GM21576 (cell line): ENCODE measurements at regions not wholly inside any gene's neighbourhood (a gene's known extent, or its start where the extent isn't known, plus 50 kb on each side); places are given as distances from the start of the nearest gene placed in this dataset.
"Not testable (repeated sequence)": the region's sequence is repeated elsewhere in the genome, so short reads cannot be mapped to it uniquely, and the experiment has no call there.

ENCODE experiments used
- ATAC-seq: cut with Tn5 transposase; IDR thresholded peaks from one replicate; pipeline ENCODE4 v1.9.1; 2021; ENCODE audit warnings: mild to moderate bottlenecking, moderate library complexity; ENCODE audit not compliant: unreplicated experiment

- no peak for ATAC-seq
Measured at GRCh38 chr13:105907319-105908019, 628.0 kb downstream of the EFNB2 start.

- no peak for ATAC-seq
Measured at GRCh38 chr13:105906746-105907145, 628.7 kb downstream of the EFNB2 start.

DNA sequence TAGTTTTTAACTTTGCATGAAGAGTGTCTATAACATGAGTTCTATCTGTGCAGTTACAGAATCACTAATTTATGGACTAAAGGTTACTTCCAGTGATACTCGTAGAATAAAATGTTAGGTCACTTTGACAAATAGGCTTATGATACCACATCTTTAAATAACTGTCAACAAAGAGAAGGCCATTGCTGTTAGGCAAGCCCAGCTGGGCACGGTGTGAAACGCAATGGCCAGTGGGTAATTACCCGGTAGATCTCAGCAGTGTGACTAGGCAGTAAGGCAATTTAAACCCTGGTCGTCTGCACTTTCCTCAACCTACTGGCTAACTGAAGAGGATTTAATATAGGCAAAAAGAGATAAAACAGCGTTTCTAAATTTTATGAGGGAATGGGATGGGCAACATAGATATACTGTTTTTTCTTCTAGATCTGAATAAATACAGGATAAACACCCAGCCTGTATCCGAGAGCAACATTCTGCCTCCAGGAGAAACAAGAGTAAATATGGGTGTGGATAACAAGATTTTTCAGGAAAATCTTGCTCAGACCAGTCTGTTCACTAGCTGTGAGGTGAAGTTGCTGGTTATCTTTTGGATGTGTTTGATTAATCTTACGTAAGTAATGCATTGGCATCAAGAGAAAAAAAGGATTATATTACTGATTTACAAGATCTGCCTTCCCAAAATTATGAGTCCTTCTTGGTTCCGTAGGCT lies 631.3 kb downstream of the EFNB2 start:
- ATAC-seq, result no peak

DNA sequence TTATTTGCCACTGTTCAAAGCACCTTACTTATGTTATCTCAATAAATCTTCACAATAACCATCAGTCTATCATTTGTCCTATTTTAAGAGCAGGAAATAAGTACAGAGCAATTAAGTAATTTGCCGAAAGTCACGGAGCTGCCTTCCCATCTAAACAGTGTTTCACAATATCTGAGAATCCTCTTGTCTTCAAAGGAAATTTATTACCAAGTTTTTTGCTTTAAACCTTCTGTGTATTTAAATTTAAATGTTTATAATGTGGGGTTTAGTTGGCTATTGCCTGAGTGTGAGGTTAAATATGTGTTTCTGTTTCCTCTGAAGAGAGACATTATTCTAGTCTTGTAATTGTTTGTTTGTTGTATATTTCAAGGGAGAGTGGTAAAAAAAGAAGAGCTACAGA lies 633.1 kb downstream of the EFNB2 start:
- no peak for ATAC-seq

DNA sequence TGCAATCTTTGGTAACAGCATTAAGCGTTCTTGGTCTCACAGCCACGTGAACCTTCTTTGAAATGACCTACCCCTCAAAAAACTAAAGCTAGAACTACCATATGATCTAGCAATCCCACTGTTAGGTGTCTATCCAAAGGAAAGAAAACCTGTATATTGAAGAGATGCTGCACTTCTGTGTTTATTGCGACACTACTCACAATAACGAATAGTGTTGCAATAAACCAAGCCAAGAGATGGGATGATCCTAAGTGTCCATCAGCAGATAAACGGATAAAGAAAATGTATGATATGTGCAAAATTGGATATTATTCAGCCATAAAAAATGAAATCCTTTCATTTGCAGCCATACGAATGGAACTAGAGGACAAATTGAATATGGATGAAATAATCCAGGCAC lies 637.9 kb downstream of the EFNB2 start:
- no peak for ATAC-seq

GRCh38 chr13:105894697-105895096 lies 640.8 kb downstream of the EFNB2 start:
- ATAC-seq, result no peak

- no peak for ATAC-seq
Measured at GRCh38 chr13:105890509-105890908, 645.0 kb downstream of the EFNB2 start.

GRCh38 chr13:105878119-105878700 lies 657.3 kb downstream of the EFNB2 start:
- no peak for ATAC-seq

DNA sequence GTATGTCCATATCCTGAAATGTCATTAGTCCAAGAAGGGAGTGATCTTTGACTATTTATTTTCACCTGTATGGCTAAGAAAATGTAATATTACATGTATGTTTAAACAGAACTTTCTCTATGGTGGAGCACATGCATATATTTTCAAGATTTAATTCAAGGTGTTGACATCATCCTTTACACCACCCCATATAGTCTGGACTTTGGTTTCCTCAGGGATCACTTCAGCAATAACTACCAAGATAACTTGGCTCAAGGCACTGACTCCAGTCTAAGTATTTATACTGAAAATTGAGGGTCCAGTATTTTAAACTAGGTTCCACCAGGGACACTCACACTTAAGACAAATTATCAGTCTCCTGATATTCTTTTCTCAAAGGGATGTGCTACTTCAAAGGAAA lies 660.6 kb downstream of the EFNB2 start:
- ATAC-seq, result no peak

GRCh38 chr13:105871768-105872167 lies 663.7 kb downstream of the EFNB2 start:
- ATAC-seq, result no peak

GRCh38 chr13:105871326-105871725 lies 664.1 kb downstream of the EFNB2 start:
- ATAC-seq, result no peak

DNA sequence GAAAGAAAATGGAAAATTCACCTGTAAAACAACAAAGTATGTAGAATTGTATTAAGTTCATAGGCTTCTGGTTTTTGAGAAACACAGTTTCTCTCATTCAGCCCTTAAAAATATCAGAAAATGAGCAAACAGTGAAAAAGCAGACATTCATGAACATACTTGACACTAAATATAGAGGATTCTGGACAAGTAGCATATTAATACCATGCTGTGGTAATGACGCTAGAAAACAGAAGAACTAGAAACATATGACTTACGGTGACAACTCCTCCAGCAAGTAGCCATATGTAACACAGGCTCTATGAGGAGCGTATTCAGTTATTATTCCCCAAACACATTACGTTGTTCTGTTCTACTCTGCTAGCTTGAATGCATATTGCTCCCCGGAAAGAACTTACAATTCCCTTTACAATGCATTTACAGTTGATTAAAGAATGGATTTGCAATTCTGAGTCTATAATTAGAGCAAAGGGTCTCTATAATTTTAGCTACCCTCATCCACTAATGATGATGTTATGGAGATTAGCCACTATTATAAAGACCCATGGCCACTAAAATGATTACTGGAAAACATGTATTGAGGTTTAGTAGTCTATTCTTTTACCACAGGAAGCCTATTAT lies 672.1 kb downstream of the EFNB2 start:
- no peak for ATAC-seq

DNA sequence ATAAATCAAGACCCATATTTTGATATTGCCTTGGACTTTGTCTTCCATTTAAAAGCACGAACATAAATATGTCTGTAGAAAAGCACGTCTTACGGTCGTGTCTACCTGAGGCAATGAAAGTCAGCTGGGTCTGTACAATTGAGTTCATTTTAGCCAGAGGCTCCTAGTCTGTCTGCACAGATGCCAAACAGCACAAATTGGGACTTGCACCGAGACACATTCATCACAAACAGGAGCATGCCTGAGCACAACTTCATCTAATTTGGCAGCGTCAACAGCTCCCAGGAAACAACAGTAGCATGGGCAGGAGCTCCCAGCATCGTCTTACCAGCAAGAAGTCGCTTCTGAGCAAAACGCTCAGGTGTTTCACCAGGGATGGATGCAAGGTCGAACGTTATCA lies 687.0 kb downstream of the EFNB2 start:
- no peak for ATAC-seq

GRCh38 chr13:105847527-105848291 lies 687.8 kb downstream of the EFNB2 start:
- no peak for ATAC-seq

- no peak for ATAC-seq
Measured at GRCh38 chr13:105846923-105847322, 688.5 kb downstream of the EFNB2 start.

GRCh38 chr13:105841286-105841685 lies 694.2 kb downstream of the EFNB2 start:
- no peak for ATAC-seq

DNA sequence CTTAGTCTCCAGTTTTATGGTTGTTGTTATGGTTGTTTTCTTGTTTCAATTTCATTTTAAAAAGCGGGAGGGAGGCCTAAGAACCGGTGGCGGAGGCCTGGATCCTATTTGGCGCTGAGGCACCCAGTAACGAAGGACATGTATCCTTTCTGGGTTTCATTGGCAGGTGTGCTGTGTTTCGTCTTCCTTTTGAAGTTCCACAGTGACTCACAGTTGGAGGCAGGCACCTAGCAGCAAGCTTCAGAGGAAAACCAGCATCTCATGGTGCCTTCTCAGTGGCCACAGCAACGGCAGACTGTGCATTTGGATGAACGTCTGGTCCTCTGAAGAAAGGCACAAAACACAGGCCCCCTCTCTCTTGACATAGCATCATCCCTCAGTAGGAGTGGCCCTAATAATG lies 697.2 kb downstream of the EFNB2 start:
- no peak for ATAC-seq

DNA sequence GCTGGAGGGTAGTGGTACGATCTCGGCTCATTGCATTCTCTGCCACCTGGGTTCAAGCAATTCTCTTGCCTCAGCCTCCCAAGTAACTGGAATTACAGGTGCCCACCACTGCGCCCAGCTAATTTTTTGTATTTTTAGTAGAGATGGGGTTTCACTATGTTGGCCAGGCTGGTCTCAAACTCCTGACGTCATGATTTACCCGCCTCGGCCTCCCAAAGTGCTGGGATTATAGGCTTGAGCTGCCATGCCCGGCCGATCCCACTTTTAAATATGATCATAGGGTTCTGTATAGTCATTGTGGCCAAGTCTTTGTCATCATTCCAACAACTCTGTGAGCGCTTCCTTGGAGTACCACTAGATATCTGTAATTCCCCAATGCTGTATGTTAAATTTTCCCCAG lies 698.2 kb downstream of the EFNB2 start:
- not testable (repeated sequence) for ATAC-seq

- no peak for ATAC-seq
Measured at GRCh38 chr13:105830821-105831220, 704.6 kb downstream of the EFNB2 start.

GRCh38 chr13:105827111-105827809 lies 708.2 kb downstream of the EFNB2 start:
- ATAC-seq, result no peak
